ENCODE measurements at regions not wholly inside any gene's neighbourhood (a gene's known extent, or its start where the extent isn't known, plus 50 kb on each side); places are given as distances from the start of the nearest gene placed in this dataset.

DNA sequence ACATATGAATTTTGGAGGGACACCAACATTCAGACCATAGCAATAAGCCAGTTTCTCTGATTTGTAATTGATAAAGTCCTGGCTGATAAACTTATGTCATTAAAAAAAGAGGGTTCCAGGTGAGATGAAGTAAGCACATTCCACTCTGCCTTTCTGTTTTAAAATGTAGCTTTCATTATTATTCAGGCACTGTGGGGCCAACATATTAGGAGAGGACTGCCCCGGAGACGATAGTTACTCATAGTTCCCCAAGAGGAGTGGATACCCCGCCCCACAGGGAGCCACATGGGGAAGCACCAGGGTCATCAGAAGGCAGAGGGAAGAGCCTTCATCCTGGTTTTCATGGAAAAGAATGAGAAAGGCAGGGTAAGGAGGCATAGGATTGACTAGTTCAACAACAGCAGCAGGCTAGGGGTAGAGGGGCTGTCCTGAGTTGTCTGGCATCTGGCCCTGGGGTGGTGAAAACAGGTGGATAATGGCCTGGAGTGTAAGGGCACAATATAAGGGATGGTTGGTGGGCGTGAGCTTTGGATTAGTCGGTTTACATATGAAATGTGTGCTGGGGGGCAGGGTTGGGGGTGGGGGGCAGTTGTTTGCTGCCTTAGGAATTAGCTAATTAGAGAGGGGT lies 78.7 kb upstream of the PROK2 start:
- Histone ChIP-seq H3K9ac (ENCODE audit: extremely low read depth, insufficient read length, low read length) (no peak overlapping the region), H3K18ac (ENCODE audit: insufficient read length, low read depth, low read length) (no peak overlapping the region), H2BK12ac (ENCODE audit: insufficient read length, low read depth, low read length) (no peak overlapping the region), H3K23ac (ENCODE audit: insufficient read length, low read depth, low read length) (no peak overlapping the region), H4K8ac (replicated peaks; ENCODE audit: insufficient read length, low read depth, low read length) (no peak overlapping the region), H2BK120ac (ENCODE audit: low read depth, low read length, poor library complexity, severe bottlenecking) (no peak overlapping the region), H3K27ac (ENCODE audit: insufficient read length, low read depth, low read length) (no peak overlapping the region), H3K4ac (ENCODE audit: low read depth, low read length) (no peak overlapping the region), H4K20me1 (ENCODE audit: control insufficient read depth, insufficient read depth, insufficient read length) (peaks cover 2% of the 10 kb centered on the region), H4K5ac (ENCODE audit: insufficient read length, low read depth, low read length) (no peak overlapping the region), H3T11ph (ENCODE audit: low read length) (no peak overlapping the region), H3K23me2 (ENCODE audit: insufficient read length, low read depth, low read length, poor library complexity, severe bottlenecking) (no peaks in the 10 kb centered on the region), H3K79me1 (ENCODE audit: insufficient read depth, low read depth, low read length, poor library complexity, severe bottlenecking) (no peaks in the 10 kb centered on the region), H3K27me3 (ENCODE audit: insufficient read depth, low read length) (no peaks in the 10 kb centered on the region), H3K4me1 (ENCODE audit: insufficient read depth, low read length) (peaks cover 11% of the 10 kb centered on the region; the same call in 1 of the 2 replicates), H2AFZ (ENCODE audit: low read length) (no peak overlapping the region), H3K4me2 (ENCODE audit: insufficient read depth, insufficient read length, low read length) (no peak overlapping the region), H2BK20ac (ENCODE audit: low read depth, low read length, poor library complexity, severe bottlenecking) (no peak overlapping the region), H2BK15ac (ENCODE audit: low read depth, low read length) (no peak overlapping the region), H2BK5ac (ENCODE audit: insufficient read length, low read length) (no peak overlapping the region), H3K56ac (ENCODE audit: insufficient read length, low read depth, low read length) (no peak overlapping the region), H3K14ac (ENCODE audit: insufficient read depth, low read length) (no peak overlapping the region; the same call in 1 of the 2 replicates), H2AK5ac (ENCODE audit: insufficient read length, low read length) (no peak overlapping the region), H3K9me3 (ENCODE audit: control insufficient read depth, low read depth, low read length) (peaks cover 3% of the 10 kb centered on the region), H4K91ac (ENCODE audit: insufficient read length, low read depth, low read length) (no peak overlapping the region), H3K79me2 (ENCODE audit: insufficient read depth, low read length) (no peaks in the 10 kb centered on the region)
- WGBS (ENCODE audit: extremely low coverage, insufficient read length, low lambda C conversion rate), result no CpG with 5 or more reads among the region's 5 CpGs
- TF ChIP-seq, protein P1, sequence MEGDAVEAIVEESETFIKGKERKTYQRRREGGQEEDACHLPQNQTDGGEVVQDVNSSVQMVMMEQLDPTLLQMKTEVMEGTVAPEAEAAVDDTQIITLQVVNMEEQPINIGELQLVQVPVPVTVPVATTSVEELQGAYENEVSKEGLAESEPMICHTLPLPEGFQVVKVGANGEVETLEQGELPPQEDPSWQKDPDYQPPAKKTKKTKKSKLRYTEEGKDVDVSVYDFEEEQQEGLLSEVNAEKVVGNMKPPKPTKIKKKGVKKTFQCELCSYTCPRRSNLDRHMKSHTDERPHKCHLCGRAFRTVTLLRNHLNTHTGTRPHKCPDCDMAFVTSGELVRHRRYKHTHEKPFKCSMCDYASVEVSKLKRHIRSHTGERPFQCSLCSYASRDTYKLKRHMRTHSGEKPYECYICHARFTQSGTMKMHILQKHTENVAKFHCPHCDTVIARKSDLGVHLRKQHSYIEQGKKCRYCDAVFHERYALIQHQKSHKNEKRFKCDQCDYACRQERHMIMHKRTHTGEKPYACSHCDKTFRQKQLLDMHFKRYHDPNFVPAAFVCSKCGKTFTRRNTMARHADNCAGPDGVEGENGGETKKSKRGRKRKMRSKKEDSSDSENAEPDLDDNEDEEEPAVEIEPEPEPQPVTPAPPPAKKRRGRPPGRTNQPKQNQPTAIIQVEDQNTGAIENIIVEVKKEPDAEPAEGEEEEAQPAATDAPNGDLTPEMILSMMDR (conservative IDR thresholded peaks at IDR 0.05), result no peak
- Mint-ChIP-seq H3K36me3 (ENCODE audit: insufficient read depth in 1 of 3, low read depth in 3 of 3) (peaks cover 0 to 15% (median 8%) of the 10 kb centered on the region in 3 experiments; a peak in 5 of 7 replicates), H3K4me3 (peak overlapping the region in 1 of 2 experiments; percentile 30; a peak in 1 of 5 replicates), H3K4me1 (peaks cover 29 to 35% of the 10 kb centered on the region in 2 experiments), H3K27ac (peak overlapping the region in 2 of 3 experiments; percentile 1 to 81; a peak in 2 of 7 replicates), H3K27me3 (ENCODE audit: low read depth) (peaks cover 2% of the 10 kb centered on the region; the same call in 1 of the 2 replicates), H3K9me3 (peaks cover 7 to 18% of the 10 kb centered on the region in 2 experiments)
- DNase-seq, result no peak

Measured in H9 (cell line).